H1 (cell line): ENCODE measurements at regions not wholly inside any gene's neighbourhood (a gene's known extent, or its start where the extent isn't known, plus 50 kb on each side); places are given as distances from the start of the nearest gene placed in this dataset.

Source experiments
- CTCF ChIA-PET: fragments of 300-600 bp; sonication (Branson Sonifier 250); formaldehyde crosslinking; loops from one replicate; lab custom pipeline; 2021; ENCODE audit not compliant: partially characterized antibody; lab: Charles Lee
- POLR2A ChIA-PET: fragments of 300-600 bp; sonication (Branson Sonifier 250); formaldehyde crosslinking; loops from one replicate; lab custom pipeline; 2021; ENCODE audit warnings: inconsistent platforms; ENCODE audit not compliant: partially characterized antibody; lab: Charles Lee
- DNase-seq, 2 experiments: peaks; one replicate each; pipeline versions ENCODE4 v3.0.0 to v3.0.0-alpha.2; 2010 to 2022; ENCODE audit warnings: low spot score in 2 of 2, low read depth in 1 of 2, mixed read lengths in 1 of 2
- FAIRE-seq: peaks from 2 replicates; lab custom pipeline; 2011; peaks lifted over from hg19 to GRCh38; lab: Jason Lieb, UNC
- H2AFZ ChIP-seq: 2 replicates; pipeline ENCODE4 v1.8.1; 2012; ENCODE audit warnings: low read length, inconsistent platforms
- H2AK5ac ChIP-seq: 2 replicates; pipeline ENCODE4 v1.6.1; 2013; ENCODE audit warnings: low read depth, low read length
- H2BK120ac ChIP-seq: replicated peaks from 2 replicates; pipeline ENCODE3; 2013; ENCODE audit warnings: low read depth, low read length, inconsistent platforms
- H2BK12ac ChIP-seq: 2 replicates; pipeline ENCODE4 v1.6.1; 2013; ENCODE audit warnings: low read depth, low read length
- H2BK15ac ChIP-seq: 2 replicates; pipeline ENCODE4 v1.6.1; 2013; ENCODE audit warnings: low read length
- H2BK20ac ChIP-seq: 2 replicates; pipeline ENCODE4 v1.6.1; 2013; ENCODE audit warnings: low read length
- H2BK5ac ChIP-seq: 2 replicates; pipeline ENCODE4 v1.6.1; 2013; ENCODE audit warnings: low read depth, low read length
- H3K14ac ChIP-seq: 2 replicates; pipeline ENCODE4 v1.6.1; 2013; ENCODE audit warnings: inconsistent platforms; ENCODE audit not compliant: insufficient read length
- H3K18ac ChIP-seq: 2 replicates; pipeline ENCODE4 v1.6.1; 2013; ENCODE audit warnings: low read length; ENCODE audit errors: extremely low read depth
- H3K23ac ChIP-seq: 2 replicates; pipeline ENCODE4 v1.6.1; 2013; ENCODE audit warnings: inconsistent platforms; ENCODE audit not compliant: insufficient read length
- H3K23me2 ChIP-seq: 2 replicates; pipeline ENCODE4 v1.6.1; 2013; ENCODE audit warnings: low read depth, low read length
- H3K27ac ChIP-seq: 2 replicates; pipeline ENCODE4 v1.6.1; 2011; ENCODE audit warnings: low read depth, low read length, inconsistent platforms
- H3K27me3 ChIP-seq, 4 experiments: replicated peaks in 1 of 4; 1 replicate in 1 of 4; 2 replicates in 3 of 4; pipeline versions ENCODE4 v1.6.1 to v1.8.1; 2011 to 2013; ENCODE audit warnings: low read length in 3 of 4, mild to moderate bottlenecking in 3 of 4, inconsistent platforms in 2 of 4, mixed read lengths in 2 of 4, moderate library complexity in 1 of 4; ENCODE audit not compliant: control insufficient read depth in 3 of 4, insufficient read depth in 3 of 4; ENCODE audit errors: extremely low read depth in 1 of 4
- H3K36me3 ChIP-seq, 4 experiments: 2 replicates each; pipeline versions ENCODE4 v1.6.1 to v1.8.1; 2011 to 2013; ENCODE audit warnings: mild to moderate bottlenecking in 4 of 4, low read length in 3 of 4, moderate library complexity in 2 of 4, control low read depth in 1 of 4, inconsistent platforms in 1 of 4; ENCODE audit not compliant: insufficient read depth in 4 of 4, control insufficient read depth in 2 of 4
- H3K4ac ChIP-seq: replicated peaks from 2 replicates; pipeline ENCODE3; 2013; ENCODE audit warnings: low read length, low read depth, mixed read lengths, inconsistent platforms; ENCODE audit not compliant: insufficient read length
- H3K4me1 ChIP-seq, 4 experiments: replicated peaks in 1 of 4; 1 replicate in 1 of 4; 2 replicates in 3 of 4; pipeline versions ENCODE4 v1.6.1 to v1.8.1; 2011 to 2013; ENCODE audit warnings: low read length in 3 of 4, inconsistent platforms in 2 of 4, mixed read lengths in 1 of 4; ENCODE audit not compliant: insufficient read depth in 4 of 4, control insufficient read depth in 3 of 4
- H3K4me2 ChIP-seq, 2 experiments: 2 replicates each; pipeline versions ENCODE4 v1.6.1 to v1.8.1; 2011 to 2013; ENCODE audit warnings: low read depth in 2 of 2, low read length in 2 of 2, control low read depth in 1 of 2, inconsistent platforms in 1 of 2, mild to moderate bottlenecking in 1 of 2; ENCODE audit not compliant: insufficient read depth in 1 of 2
- H3K4me3 ChIP-seq, 4 experiments: fragments of 200-600, 300-600 bp in 1 of 4; sonication (generic), shearing (Covaris generic), sonication (Bioruptor Twin) in 1 of 4; 2 replicates each; pipeline versions ENCODE4 v1.5.1 to v1.8.1; 2011 to 2016; ENCODE audit warnings: low read length in 4 of 4, low read depth in 3 of 4, control low read depth in 2 of 4, inconsistent platforms in 2 of 4, mild to moderate bottlenecking in 2 of 4, mixed read lengths in 1 of 4, moderate library complexity in 1 of 4; ENCODE audit not compliant: insufficient read depth in 2 of 4; ENCODE audit errors: extremely low read depth in 1 of 4
- H3K56ac ChIP-seq: replicated peaks from 2 replicates; pipeline ENCODE3; 2013; ENCODE audit warnings: low read depth, mild to moderate bottlenecking, mixed read lengths, low read length, inconsistent platforms; ENCODE audit not compliant: insufficient read length
- H3K79me1 ChIP-seq: 2 replicates; pipeline ENCODE4 v1.6.1; 2013; ENCODE audit warnings: low read depth, low read length, control low read depth
- H3K79me2 ChIP-seq, 2 experiments: 2 replicates each; pipeline versions ENCODE4 v1.6.1 to v1.8.1; 2012 to 2013; ENCODE audit warnings: low read length in 2 of 2, mild to moderate bottlenecking in 2 of 2, inconsistent platforms in 1 of 2; ENCODE audit not compliant: insufficient read depth in 2 of 2, control insufficient read depth in 1 of 2
- H3K9ac ChIP-seq, 4 experiments: replicated peaks in 1 of 4; 1 replicate in 1 of 4; 2 replicates in 3 of 4; pipeline versions ENCODE4 v1.6.1 to v1.8.1; 2011 to 2013; ENCODE audit warnings: low read depth in 3 of 4, low read length in 3 of 4, control low read depth in 2 of 4, mild to moderate bottlenecking in 2 of 4, moderate library complexity in 2 of 4, inconsistent platforms in 1 of 4; ENCODE audit errors: extremely low read depth in 1 of 4
- H3K9me3 ChIP-seq, 2 experiments: 2 replicates each; pipeline versions ENCODE4 v1.6.1 to v1.8.1; 2012 to 2013; ENCODE audit warnings: mild to moderate bottlenecking in 2 of 2, moderate library complexity in 2 of 2, control low read depth in 1 of 2, inconsistent platforms in 1 of 2, low read depth in 1 of 2, low read length in 1 of 2, mixed read lengths in 1 of 2; ENCODE audit not compliant: insufficient read depth in 2 of 2
- H4K20me1 ChIP-seq, 2 experiments: replicated peaks in 1 of 2; 2 replicates each; pipeline versions ENCODE3 to v1.8.1; 2011 to 2013; ENCODE audit warnings: inconsistent platforms in 2 of 2, low read length in 2 of 2, mild to moderate bottlenecking in 1 of 2; ENCODE audit not compliant: insufficient read depth in 2 of 2, control insufficient read depth in 1 of 2
- H4K5ac ChIP-seq: 2 replicates; pipeline ENCODE4 v1.6.1; 2013; ENCODE audit warnings: low read length, low read depth, mixed read lengths, inconsistent platforms; ENCODE audit not compliant: insufficient read length
- H4K8ac ChIP-seq: 2 replicates; pipeline ENCODE4 v1.8.0; 2013; ENCODE audit warnings: mild to moderate bottlenecking, moderate library complexity, low read length, inconsistent platforms; ENCODE audit not compliant: insufficient read depth; ENCODE audit errors: extremely low read depth
- H4K91ac ChIP-seq: replicated peaks from 2 replicates; pipeline ENCODE3; 2013; ENCODE audit warnings: low read length, mixed read lengths, inconsistent platforms; ENCODE audit not compliant: insufficient read length
- BCL11A ChIP-seq, 2 experiments: IDR thresholded peaks; one replicate each; pipeline ENCODE4 v1.6.1; 2011; ENCODE audit warnings: low read depth in 2 of 2, low read length in 2 of 2, mild to moderate bottlenecking in 2 of 2
- BRCA1 ChIP-seq: IDR thresholded peaks from 2 replicates; pipeline ENCODE4 v1.6.1; 2012; ENCODE audit warnings: low read depth, low read length, improper control_type of control experiment
- CHD1 ChIP-seq: IDR thresholded peaks from 2 replicates; pipeline ENCODE4 v1.6.1; 2012; ENCODE audit warnings: low read depth, low read length, improper control_type of control experiment
- HDAC2 ChIP-seq, 2 experiments: fragments of 300-600 bp in 1 of 2; sonication (generic) in 1 of 2; IDR thresholded peaks; 2 replicates each; pipeline ENCODE4 v1.6.1; 2011 to 2012; ENCODE audit warnings: low read depth in 2 of 2, low read length in 2 of 2, mild to moderate bottlenecking in 2 of 2, moderate library complexity in 2 of 2, borderline replicate concordance in 1 of 2, inconsistent platforms in 1 of 2
- JUND ChIP-seq: IDR thresholded peaks from 2 replicates; pipeline ENCODE4 v1.6.1; 2011; ENCODE audit warnings: mild to moderate bottlenecking, improper control_type of control experiment, low read length
- KDM1A ChIP-seq: fragments of 200-600, 300-600 bp; sonication (generic); IDR thresholded peaks from 2 replicates; pipeline ENCODE4 v1.7.1; 2016; ENCODE audit warnings: mild to moderate bottlenecking, low read length, borderline replicate concordance
- NRF1 ChIP-seq: IDR thresholded peaks from 2 replicates; pipeline ENCODE4 v1.6.1; 2011; ENCODE audit warnings: mild to moderate bottlenecking, low read depth, low read length, improper control_type of control experiment
- RAD21 ChIP-seq, 2 experiments: IDR thresholded peaks in 1 of 2; conservative IDR thresholded peaks in 1 of 2; 2 replicates each; pipeline ENCODE4 v1.6.1; 2011; ENCODE audit warnings: low read depth in 2 of 2, low read length in 2 of 2, improper control_type of control experiment in 1 of 2, inconsistent platforms in 1 of 2, mild to moderate bottlenecking in 1 of 2, moderate library complexity in 1 of 2
- RBBP5 ChIP-seq: IDR thresholded peaks from 2 replicates; pipeline ENCODE4 v1.7.1; 2012; ENCODE audit warnings: low read depth, mild to moderate bottlenecking, inconsistent platforms, low read length, moderate library complexity, borderline replicate concordance
- RFX5 ChIP-seq: IDR thresholded peaks from 2 replicates; pipeline ENCODE4 v1.6.1; 2011; ENCODE audit warnings: low read depth, low read length, improper control_type of control experiment, borderline replicate concordance
- RXRA ChIP-seq: IDR thresholded peaks from 2 replicates; pipeline ENCODE4 v1.6.1; 2011; ENCODE audit warnings: low read depth, mild to moderate bottlenecking, low read length, moderate library complexity; ENCODE audit not compliant: insufficient read depth
- SAP30 ChIP-seq: fragments of 300-600 bp; sonication (generic); IDR thresholded peaks from 2 replicates; pipeline ENCODE4 v1.7.1; 2012; ENCODE audit warnings: low read length, moderate library complexity, mild to moderate bottlenecking, inconsistent platforms; ENCODE audit not compliant: insufficient read depth, insufficient replicate concordance
- WGBS, 2 experiments: shearing (Covaris generic) in 1 of 2; methylation state at CpG; one replicate each; pipeline versions ENCODE4 v1.1.6 to v1.1.7; 2013 to 2015; ENCODE audit warnings: low lambda C conversion rate in 2 of 2, mixed read lengths in 2 of 2, inconsistent platforms in 1 of 2, low coverage in 1 of 2, missing lambda C conversion rate in 1 of 2; ENCODE audit not compliant: insufficient replicate concordance in 2 of 2, insufficient coverage in 1 of 2, insufficient read length in 1 of 2; ENCODE audit errors: extremely low coverage in 1 of 2, missing lambda C conversion rate in 1 of 2; 5-methylcytosine and 5-hydroxymethylcytosine counted together

DNA sequence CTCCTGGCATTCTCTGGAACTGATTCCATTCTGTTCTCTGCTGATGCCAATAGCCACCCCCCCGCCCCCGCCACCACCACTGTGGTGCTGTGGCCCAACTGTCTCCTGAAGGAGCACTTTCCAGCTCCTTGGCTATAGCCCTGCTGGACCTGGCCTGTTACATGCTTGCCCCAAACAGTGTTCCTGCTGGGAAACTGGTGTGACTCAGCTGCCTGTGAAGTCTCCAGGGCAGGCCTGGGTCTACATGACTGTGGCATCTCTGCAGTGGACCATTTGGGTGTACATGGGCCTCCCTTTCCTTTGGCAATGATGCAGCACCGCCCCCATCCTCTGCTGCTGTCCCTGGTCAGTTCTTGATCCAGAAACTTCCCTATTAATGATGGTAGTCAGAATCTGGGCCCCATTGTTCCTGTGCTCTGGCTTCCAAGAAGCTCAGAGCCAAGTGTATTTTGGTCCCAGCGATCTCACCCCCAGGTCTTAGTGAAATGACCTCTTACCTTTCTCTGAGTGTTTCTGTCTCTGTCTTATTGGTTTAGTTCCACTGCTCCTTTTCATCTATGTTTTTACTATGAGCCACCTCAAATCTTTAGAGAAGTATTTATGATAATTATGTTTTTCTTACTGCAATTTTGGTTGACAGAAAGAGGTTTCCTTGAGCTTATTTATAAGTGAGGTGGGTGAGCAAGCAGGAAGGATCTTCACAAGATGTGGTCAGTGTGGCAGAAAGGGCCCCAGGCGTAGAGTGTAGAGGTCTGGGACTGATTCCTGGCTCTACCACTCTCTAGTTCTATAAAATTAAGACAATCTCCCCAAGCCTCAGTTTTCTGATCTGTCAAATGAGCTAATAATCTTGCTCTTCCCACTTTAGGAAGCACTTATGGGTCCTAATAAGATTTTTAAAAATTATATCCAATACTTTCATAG, 210.7 kb upstream of the EOLA2 start:
- no peak overlapping the region for H2BK120ac ChIP-seq
- H2BK12ac ChIP-seq = no peak overlapping the region
- H2BK5ac ChIP-seq = no peak overlapping the region
- H3K4me2 ChIP-seq = no peak overlapping the region
- H3K27me3 ChIP-seq = no peaks in the 10 kb centered on the region
- H4K20me1 ChIP-seq = no peaks in the 10 kb centered on the region
- no peak overlapping the region for H3K56ac ChIP-seq
- H3K4me3 ChIP-seq = no peak overlapping the region
- no peaks in the 10 kb centered on the region for H3K9me3 ChIP-seq
- H3K23me2 ChIP-seq = no peaks in the 10 kb centered on the region
- no peaks in the 10 kb centered on the region for H3K79me2 ChIP-seq
- no peaks in the 10 kb centered on the region for H3K4me1 ChIP-seq
- H4K91ac ChIP-seq = no peak overlapping the region
- no peak overlapping the region for H2AFZ ChIP-seq
- no peak overlapping the region for H3K4ac ChIP-seq
- CTCF ChIA-PET = no interaction called here
- H3K27ac ChIP-seq = no peak overlapping the region
- no peak overlapping the region for H3K23ac ChIP-seq
- H4K8ac ChIP-seq = no peak overlapping the region
- H3K79me1 ChIP-seq = no peaks in the 10 kb centered on the region
- H3K9ac ChIP-seq = no peak overlapping the region
- no peak overlapping the region for H2BK15ac ChIP-seq
- H3K36me3 ChIP-seq = no peaks in the 10 kb centered on the region
- no peak overlapping the region for H3K14ac ChIP-seq
- no peak overlapping the region for H3K18ac ChIP-seq
- no peak for DNase-seq
- H4K5ac ChIP-seq = no peak overlapping the region
- no peak overlapping the region for H2BK20ac ChIP-seq
- no peak overlapping the region for H2AK5ac ChIP-seq
- POLR2A ChIA-PET = no interaction called here
- FAIRE-seq = no peak
- 67% methylated on average over 3 of the region's 5 CpGs; no CpG with 5 or more reads in 1 of the 2 experiments for WGBS, 2 experiments
- TF ChIP-seq RFX5 (no peak), SAP30 (no peak), HDAC2 (IDR thresholded peaks at IDR 0.05; ENCODE audit: borderline replicate concordance in 1 of 2, low read depth in 2 of 2, low read length in 2 of 2) (no peak), KDM1A (no peak), NRF1 (no peak), BRCA1 (no peak), BCL11A (IDR thresholded peaks at IDR 0.05; ENCODE audit: low read depth in 2 of 2, low read length in 2 of 2) (no peak), JUND (no peak), RAD21 (IDR thresholded peaks at IDR 0.05 in 1 of 2, conservative IDR thresholded peaks at IDR 0.05 in 1 of 2; ENCODE audit: low read depth in 2 of 2, low read length in 2 of 2) (no peak), RXRA (no peak), CHD1 (no peak), RBBP5 (no peak)
